ENCODE measurements at regions not wholly inside any gene's neighbourhood (a gene's known extent, or its start where the extent isn't known, plus 50 kb on each side); places are given as distances from the start of the nearest gene placed in this dataset.

DNA sequence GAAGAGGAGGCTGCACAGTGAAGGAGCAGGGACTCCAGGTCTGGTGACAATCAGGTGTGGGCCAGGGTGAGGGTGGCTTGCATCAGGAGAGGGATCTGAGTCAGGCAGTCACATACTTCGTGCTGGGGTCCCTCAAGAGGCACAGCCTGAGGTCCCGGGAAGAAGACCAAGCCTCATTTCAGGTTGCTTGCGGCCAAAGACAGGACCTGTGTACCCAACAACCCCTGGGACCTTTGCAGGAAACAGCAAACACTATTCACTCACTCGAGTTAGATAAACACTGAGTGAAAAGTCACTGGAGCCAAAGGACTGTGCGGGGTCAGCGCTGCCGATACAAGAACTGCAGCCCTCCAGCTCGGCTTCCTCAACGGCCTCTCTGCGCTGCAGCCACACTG is 104.4 kb downstream of the SINHCAF start:
- TF ChIP-seq, protein P1, sequence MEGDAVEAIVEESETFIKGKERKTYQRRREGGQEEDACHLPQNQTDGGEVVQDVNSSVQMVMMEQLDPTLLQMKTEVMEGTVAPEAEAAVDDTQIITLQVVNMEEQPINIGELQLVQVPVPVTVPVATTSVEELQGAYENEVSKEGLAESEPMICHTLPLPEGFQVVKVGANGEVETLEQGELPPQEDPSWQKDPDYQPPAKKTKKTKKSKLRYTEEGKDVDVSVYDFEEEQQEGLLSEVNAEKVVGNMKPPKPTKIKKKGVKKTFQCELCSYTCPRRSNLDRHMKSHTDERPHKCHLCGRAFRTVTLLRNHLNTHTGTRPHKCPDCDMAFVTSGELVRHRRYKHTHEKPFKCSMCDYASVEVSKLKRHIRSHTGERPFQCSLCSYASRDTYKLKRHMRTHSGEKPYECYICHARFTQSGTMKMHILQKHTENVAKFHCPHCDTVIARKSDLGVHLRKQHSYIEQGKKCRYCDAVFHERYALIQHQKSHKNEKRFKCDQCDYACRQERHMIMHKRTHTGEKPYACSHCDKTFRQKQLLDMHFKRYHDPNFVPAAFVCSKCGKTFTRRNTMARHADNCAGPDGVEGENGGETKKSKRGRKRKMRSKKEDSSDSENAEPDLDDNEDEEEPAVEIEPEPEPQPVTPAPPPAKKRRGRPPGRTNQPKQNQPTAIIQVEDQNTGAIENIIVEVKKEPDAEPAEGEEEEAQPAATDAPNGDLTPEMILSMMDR (IDR thresholded peaks at IDR 0.05), result no peak
- no peak for TF ChIP-seq ZFX (IDR thresholded peaks at IDR 0.05; ENCODE audit: borderline replicate concordance)

Measured in 22Rv1 (cell line).